ENCODE measurements at regions not wholly inside any gene's neighbourhood (a gene's known extent, or its start where the extent isn't known, plus 50 kb on each side); places are given as distances from the start of the nearest gene placed in this dataset.

DNA sequence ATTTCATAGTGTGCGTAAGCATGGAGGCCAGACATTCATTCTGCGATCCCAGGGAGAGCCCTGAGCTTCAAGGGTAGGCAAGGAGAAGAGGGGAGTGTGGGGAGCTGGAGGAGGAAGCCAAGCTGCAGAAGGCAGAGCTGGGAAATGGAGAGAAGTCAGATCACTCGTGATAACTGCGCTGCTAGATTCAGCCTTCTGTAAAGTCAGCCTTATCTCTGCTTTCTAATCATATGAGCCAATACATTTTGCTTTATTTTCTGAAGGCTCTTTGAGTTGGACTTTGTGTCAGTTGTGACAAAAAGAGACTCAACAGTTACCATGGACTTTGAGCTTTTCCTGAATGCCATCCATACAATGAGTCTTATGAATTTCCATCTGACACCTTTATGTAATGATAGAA, 61.7 kb upstream of the CREB5 start:
- no peaks in the 10 kb centered on the region for H3K9me3 ChIP-seq
- H3K4me1 ChIP-seq (ENCODE audit: low read depth) = no peaks in the 10 kb centered on the region
- DNase-seq = no peak
- ATAC-seq = no peak
- intact Hi-C loops (cut with DNase I, micrococcal nuclease) = no loop called here
- TF ChIP-seq, protein P1, sequence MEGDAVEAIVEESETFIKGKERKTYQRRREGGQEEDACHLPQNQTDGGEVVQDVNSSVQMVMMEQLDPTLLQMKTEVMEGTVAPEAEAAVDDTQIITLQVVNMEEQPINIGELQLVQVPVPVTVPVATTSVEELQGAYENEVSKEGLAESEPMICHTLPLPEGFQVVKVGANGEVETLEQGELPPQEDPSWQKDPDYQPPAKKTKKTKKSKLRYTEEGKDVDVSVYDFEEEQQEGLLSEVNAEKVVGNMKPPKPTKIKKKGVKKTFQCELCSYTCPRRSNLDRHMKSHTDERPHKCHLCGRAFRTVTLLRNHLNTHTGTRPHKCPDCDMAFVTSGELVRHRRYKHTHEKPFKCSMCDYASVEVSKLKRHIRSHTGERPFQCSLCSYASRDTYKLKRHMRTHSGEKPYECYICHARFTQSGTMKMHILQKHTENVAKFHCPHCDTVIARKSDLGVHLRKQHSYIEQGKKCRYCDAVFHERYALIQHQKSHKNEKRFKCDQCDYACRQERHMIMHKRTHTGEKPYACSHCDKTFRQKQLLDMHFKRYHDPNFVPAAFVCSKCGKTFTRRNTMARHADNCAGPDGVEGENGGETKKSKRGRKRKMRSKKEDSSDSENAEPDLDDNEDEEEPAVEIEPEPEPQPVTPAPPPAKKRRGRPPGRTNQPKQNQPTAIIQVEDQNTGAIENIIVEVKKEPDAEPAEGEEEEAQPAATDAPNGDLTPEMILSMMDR (IDR thresholded peaks at IDR 0.05) = no peak
- H3K4me3 ChIP-seq = no peak overlapping the region
- H3K36me3 ChIP-seq (ENCODE audit: low read depth) = no peaks in the 10 kb centered on the region

DNA sequence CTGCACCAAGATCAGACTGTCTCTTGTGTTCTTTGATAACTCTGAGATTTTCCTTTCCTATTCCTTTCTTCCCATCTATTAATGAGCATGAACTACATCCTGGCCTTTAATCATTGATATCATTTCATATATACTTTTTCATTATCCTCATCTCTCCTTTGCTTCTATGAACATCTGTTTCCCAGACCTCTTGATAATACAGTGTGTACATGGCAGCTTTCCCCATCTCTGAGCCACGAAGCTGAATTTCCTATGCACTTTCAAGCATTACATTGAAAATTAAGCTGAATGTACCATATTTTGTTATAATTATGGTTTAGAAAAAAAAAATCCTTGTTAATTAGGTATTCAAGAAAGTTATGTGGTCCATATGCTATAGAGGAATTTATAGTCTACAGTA, 60.9 kb upstream of the CREB5 start:
- Histone ChIP-seq H3K9me3 (no peaks in the 10 kb centered on the region), H3K4me1 (ENCODE audit: low read depth) (no peaks in the 10 kb centered on the region), H3K4me3 (no peak overlapping the region), H3K36me3 (ENCODE audit: low read depth) (no peaks in the 10 kb centered on the region)
- TF ChIP-seq, protein P1 (IDR thresholded peaks at IDR 0.05) = no peak
- no peak for DNase-seq
- intact Hi-C loops (cut with DNase I, micrococcal nuclease) = no loop called here
- ATAC-seq = no peak

DNA sequence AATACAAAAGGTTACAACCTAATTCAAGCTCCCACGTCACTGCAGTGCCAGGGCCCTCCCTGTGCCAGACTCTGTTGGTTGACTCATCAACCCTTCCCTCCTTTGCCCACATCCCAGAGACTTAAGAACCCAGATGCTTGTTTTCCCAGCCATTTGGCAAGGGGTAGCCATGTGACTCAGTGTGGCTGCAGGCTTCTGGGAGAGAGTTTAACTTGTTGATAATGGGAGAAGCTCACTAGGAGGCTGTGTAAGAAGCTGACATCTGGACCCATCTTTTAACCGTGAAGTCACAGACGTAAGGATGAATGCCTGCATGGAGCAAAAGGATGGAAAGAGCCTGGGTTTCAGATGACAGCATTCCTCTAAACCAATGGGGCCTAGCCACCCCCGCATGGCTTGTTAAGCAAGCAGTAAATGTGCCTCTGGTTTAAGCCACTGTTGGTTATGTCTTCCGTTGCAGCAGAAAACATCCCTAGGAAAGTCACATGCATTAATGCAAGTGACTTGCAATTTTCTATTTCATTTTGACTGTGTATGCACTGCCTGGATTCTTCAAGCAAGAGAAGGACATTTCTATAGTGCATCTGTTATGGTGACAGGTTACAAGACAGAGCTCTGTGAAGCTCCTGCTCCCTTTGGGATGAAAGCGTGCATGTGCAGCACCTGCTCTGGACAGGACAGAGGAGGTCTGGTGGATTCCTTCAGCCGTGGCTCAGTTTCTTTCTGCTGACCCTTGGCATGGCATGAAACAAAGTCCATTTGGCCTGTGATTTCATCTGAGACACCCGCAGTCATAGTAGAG, 57.5 kb upstream of the CREB5 start:
- H3K36me3 ChIP-seq (ENCODE audit: low read depth) = no peaks in the 10 kb centered on the region
- H3K9me3 ChIP-seq = no peaks in the 10 kb centered on the region
- H3K4me1 ChIP-seq (ENCODE audit: low read depth) = no peaks in the 10 kb centered on the region
- no peak overlapping the region for H3K4me3 ChIP-seq
- DNase-seq (no peak), ATAC-seq (no peak)
- TF ChIP-seq, protein P1 (IDR thresholded peaks at IDR 0.05) = no peak
- intact Hi-C loops (cut with DNase I, micrococcal nuclease) = no loop called here

DNA sequence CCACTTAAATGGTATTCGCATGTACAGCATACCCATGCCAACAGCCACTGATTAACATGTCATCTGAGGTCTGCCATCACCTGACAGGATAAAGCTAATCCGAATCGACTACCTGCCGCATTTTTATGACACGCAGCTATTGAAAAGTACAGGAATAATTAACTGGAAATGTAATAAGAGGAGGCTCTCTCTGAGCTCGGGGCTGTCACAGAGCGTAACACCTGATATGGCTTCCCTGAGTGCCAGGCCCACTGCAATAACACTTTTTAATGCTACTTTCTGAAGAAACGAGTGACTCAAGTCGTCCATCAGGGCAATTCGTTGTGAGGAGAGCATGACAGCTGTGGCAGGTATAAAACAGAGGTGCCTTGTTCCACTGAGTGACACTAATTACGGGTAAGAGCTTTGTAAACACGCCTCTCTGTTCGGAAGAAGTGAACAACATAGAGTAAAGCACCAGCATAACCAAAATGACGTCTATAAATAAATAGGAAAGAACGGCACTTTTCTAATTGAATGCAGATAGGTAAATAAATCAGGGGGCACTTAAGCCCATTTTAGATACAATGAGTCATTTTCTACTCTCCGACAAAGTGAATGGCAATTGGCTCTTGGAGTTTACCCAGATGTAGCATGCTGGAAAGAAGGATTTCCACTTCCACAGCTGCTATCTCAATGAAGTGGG, 56.5 kb upstream of the CREB5 start:
- TF ChIP-seq, protein P1 (IDR thresholded peaks at IDR 0.05) = no peak
- ATAC-seq = no peak
- no peak for DNase-seq
- intact Hi-C loops (cut with DNase I, micrococcal nuclease) = no loop called here
- Histone ChIP-seq H3K9me3 (no peaks in the 10 kb centered on the region), H3K4me1 (ENCODE audit: low read depth) (no peaks in the 10 kb centered on the region), H3K36me3 (ENCODE audit: low read depth) (no peaks in the 10 kb centered on the region), H3K4me3 (no peak overlapping the region)

DNA sequence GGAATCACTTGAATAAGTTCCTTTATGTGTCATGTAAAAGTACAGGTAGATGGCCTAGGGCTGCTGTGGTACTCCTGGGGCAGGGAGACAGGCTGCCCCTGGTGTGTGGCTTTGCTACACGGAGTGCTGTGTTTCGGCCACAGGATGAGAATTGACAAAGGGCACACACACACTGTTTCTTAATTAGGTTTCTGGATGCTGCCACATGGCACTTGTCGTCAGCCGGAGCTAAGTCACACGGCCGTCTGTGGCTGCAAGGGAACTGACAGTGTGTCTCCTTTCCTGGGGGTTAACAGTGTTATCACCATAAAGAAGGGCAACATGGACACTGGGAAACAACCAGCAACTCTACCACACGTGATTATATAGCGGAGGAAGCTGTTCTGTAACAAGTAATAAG, 55.7 kb upstream of the CREB5 start:
- TF ChIP-seq, protein P1 (IDR thresholded peaks at IDR 0.05) = no peak
- Histone ChIP-seq H3K4me1 (ENCODE audit: low read depth) (no peaks in the 10 kb centered on the region), H3K9me3 (no peaks in the 10 kb centered on the region), H3K4me3 (no peak overlapping the region), H3K36me3 (ENCODE audit: low read depth) (no peaks in the 10 kb centered on the region)
- intact Hi-C loops (cut with DNase I, micrococcal nuclease) = no loop called here
- ATAC-seq = no peak
- DNase-seq = no peak

Data from mucosa of descending colon (tissue), 3 donors.